GM21723 (cell line): ENCODE measurements at regions not wholly inside any gene's neighbourhood (a gene's known extent, or its start where the extent isn't known, plus 50 kb on each side); places are given as distances from the start of the nearest gene placed in this dataset.

Source experiments
- ATAC-seq: cut with Tn5 transposase; IDR thresholded peaks from one replicate; pipeline ENCODE4 v1.9.1; 2021; ENCODE audit warnings: mild to moderate bottlenecking, moderate library complexity; ENCODE audit not compliant: unreplicated experiment

- no peak for ATAC-seq
Observed at GRCh38 chr14:82112210-82112839, 578.7 kb upstream of the SEL1L start.

- ATAC-seq: no peak
Observed at GRCh38 chr14:82113007-82113406, 579.4 kb upstream of the SEL1L start.

- ATAC-seq: no peak
Observed at GRCh38 chr14:82113710-82114109, 580.1 kb upstream of the SEL1L start.

- ATAC-seq: no peak
Observed at GRCh38 chr14:82116721-82117120, 583.1 kb upstream of the SEL1L start.

GRCh38 chr14:82122655-82123054, 589.0 kb upstream of the SEL1L start:
- no peak for ATAC-seq

DNA sequence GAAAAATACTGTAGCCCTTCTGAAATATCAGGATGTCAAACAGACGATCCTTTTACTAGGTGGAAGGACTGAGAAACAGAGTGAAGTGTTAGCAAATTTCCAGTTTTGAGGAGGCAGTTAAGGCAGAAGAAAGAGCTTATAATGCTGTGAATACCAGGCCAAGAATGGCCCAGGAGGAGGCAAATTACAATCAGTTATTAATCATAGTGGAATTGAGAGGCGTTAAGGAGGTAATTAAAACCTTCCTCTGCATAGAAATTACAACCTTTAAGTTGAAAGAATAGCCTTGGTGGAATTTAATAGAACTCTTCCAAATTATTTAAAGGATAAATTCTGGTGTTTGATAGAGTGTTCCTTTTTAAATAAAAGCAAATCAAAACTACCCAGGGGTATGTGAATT, 590.9 kb upstream of the SEL1L start:
- no peak for ATAC-seq

GRCh38 chr14:82126006-82126405, 592.4 kb upstream of the SEL1L start:
- ATAC-seq: no peak

DNA sequence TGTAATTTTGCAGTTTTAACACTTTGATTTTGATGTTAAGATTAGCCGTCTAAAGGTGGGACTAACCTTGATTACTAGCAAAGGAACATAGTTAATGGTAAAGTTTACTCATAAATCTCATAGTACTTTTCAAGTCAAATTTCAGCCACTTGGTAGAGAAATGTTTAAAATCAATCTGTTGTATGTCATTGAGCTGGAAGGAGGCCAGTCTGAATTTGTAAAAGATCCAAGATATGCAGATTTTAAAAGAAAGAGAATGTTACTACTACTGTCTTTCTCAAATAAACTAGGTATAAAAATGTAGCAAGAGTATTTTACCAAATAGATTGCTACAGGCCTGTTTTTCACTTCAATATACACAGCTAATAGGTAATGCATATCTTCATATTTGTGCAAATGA, 600.8 kb upstream of the SEL1L start:
- ATAC-seq: no peak

- ATAC-seq: no peak
Observed at GRCh38 chr14:82138431-82138830, 604.8 kb upstream of the SEL1L start.

DNA sequence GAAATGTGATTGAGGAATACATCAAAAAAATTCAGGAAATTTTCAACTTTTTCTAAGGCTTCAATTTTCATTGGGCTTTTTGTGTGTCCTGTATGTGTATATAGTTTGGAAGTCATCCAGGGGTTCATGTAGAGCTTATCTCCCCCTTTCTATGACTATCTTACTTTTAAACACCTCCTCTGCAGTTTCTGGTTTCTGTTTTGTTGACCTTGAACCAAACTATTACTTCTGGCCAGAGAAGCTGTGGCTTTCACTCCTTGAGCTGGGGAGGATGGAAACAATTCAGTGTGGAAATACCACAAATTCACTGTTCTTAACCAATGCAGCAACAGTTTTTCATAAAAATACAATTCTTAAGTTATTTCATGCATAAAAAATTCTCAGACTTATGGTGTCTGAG, 613.2 kb upstream of the SEL1L start:
- no peak for ATAC-seq

DNA sequence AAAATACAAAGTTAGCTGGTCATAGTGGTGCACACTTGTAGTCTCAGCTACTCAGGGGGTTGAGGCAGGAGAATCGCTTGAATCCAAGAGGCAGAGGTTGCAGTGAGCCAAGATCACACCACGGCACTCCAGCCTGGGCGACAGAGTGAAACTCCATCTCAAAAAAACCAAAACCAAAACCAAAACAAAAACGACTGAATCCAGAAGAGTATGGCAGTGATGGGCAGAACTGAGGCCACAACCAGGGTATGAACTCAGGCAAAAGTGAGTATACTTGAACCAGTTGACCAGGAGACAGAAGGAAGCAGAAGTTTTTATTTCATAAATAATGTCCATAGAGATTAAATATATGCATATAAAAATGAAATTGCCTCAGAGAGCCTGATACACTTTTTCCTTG, 620.0 kb upstream of the SEL1L start:
- ATAC-seq: no peak

GRCh38 chr14:82159624-82160023, 626.0 kb upstream of the SEL1L start:
- ATAC-seq: no peak

DNA sequence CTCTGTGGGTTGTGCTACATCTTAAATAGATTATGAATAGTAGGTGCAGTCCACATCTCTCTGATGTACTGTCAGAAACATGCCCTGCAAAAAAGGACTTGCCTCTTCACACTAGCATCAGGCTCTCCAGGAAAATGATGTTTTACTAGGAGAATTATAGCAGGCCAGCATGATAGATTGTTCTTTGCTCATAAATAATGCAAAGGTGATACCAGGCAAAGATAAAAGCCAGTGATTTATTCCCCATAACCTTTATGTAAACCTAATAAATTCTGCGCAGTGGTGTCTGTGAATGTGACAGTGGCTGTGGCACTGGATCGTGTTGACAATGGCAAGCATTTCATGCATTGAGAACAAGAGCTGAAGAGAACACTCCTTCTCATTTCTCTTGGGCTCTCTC, 646.5 kb upstream of the SEL1L start:
- no peak for ATAC-seq

GRCh38 chr14:82182646-82183045, 649.0 kb upstream of the SEL1L start:
- ATAC-seq: no peak

DNA sequence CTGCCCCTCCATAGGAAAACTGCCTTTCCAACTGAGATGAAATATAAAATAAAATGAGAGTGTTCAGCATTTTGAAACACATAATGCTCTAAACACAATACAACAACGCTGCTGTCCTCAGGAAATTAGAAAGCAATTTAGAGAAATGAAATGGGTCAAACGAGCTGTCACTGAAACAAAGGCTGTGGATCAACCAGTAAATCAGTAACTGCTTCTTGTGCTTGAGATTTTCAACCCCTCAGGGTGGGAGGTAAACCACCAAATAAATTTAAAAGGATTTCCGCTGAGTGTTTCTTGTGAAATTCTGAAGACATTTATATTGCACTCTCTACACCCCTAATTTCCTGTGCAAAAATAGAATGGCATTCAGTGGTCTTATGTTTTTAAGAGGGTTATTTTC, 657.1 kb upstream of the SEL1L start:
- no peak for ATAC-seq

- no peak for ATAC-seq
Observed at GRCh38 chr14:82192387-82192786, 658.7 kb upstream of the SEL1L start.

- ATAC-seq: no peak
Observed at GRCh38 chr14:82223276-82223675, 689.6 kb upstream of the SEL1L start.

GRCh38 chr14:82224610-82225009, 691.0 kb upstream of the SEL1L start:
- no peak for ATAC-seq

DNA sequence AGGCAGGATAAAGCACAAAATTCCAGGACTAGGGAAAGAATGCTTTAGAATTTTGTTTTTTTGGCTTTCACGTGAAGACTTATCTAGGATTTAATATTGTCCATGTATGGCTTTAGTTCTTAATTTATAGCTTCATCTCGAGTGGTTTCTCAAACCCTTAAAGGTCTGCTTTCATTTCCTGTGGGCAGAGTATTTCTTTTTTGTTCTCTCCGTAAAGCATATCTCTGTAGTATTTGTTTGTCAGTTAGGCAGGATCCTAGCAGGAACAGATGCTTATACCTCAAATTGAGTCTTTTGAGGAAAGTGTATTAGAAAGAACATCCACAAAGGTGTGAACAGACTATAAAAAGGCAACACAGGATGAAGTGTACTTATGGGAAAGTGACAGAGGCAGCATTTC, 697.1 kb upstream of the SEL1L start:
- ATAC-seq: no peak

DNA sequence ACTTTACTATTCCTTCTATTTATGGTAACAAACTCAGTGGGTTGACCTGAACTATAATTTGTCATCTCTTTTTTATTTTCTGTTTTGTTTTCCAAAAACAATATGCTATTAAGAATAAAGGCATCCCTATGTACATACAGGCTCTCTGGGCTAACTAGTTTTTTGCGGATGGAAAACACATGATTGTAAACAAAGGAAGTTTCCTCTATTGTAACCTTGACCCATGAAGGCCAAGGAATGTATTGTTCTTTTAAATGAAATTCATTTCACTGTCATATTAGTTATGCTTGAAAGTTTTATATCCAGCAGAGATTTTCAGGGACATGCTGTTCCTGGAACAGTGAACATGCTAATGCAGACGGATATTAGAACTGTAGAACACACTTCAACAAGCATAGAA, 705.0 kb upstream of the SEL1L start:
- ATAC-seq: no peak

DNA sequence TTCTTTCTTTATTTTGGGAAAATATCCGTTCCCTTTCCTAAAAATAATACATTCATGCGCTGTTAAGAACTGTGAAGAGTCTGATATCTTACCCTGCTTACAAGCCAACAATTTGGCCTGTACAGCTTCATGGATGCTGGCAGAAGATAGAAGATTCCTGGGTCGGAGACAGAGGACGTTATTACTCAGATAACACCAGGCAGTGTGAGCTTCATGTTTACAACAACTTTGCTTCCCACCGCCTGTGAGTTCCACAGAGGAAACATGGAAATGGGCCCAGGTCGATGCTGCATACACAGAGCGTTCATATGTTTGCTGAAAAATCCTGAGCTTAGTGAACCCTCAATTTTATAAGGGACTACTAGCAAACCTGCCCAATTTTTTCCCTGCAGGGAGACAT, 705.6 kb upstream of the SEL1L start:
- ATAC-seq: no peak

DNA sequence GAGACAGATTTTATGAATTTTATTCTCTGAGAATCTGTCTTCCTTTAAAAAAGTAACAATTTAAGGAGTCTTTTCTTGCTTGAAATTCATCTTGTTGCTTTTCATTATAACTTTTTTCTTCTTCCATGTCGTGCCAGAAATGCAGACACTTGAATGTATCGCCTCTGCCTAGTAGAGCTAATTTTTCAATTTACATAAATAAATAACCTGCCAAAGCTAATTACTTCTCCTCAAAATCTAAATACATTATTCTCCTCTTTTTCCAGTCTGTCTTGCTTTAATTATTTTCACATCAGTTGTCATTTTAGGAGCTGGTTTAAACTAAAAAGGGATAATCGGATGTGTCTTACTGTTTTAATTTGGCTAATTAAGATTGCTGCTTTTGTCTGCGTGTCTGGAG, 711.1 kb upstream of the SEL1L start:
- no peak for ATAC-seq

- no peak for ATAC-seq
Observed at GRCh38 chr14:82251494-82251893, 717.8 kb upstream of the SEL1L start.

GRCh38 chr14:82270286-82270685, 736.6 kb upstream of the SEL1L start:
- ATAC-seq: no peak
